H1 (cell line): ENCODE measurements at regions not wholly inside any gene's neighbourhood (a gene's known extent, or its start where the extent isn't known, plus 50 kb on each side); places are given as distances from the start of the nearest gene placed in this dataset.

ENCODE experiments used
- CTCF ChIA-PET: fragments of 300-600 bp; sonication (Branson Sonifier 250); formaldehyde crosslinking; loops from one replicate; lab custom pipeline; 2021; ENCODE audit not compliant: partially characterized antibody; lab: Charles Lee
- POLR2A ChIA-PET: fragments of 300-600 bp; sonication (Branson Sonifier 250); formaldehyde crosslinking; loops from one replicate; lab custom pipeline; 2021; ENCODE audit warnings: inconsistent platforms; ENCODE audit not compliant: partially characterized antibody; lab: Charles Lee
- DNase-seq, 2 experiments: peaks; one replicate each; pipeline versions ENCODE4 v3.0.0 to v3.0.0-alpha.2; 2010 to 2022; ENCODE audit warnings: low spot score in 2 of 2, low read depth in 1 of 2, mixed read lengths in 1 of 2
- FAIRE-seq: peaks from 2 replicates; lab custom pipeline; 2011; peaks lifted over from hg19 to GRCh38; lab: Jason Lieb, UNC
- H2AFZ ChIP-seq: 2 replicates; pipeline ENCODE4 v1.8.1; 2012; ENCODE audit warnings: low read length, inconsistent platforms
- H2AK5ac ChIP-seq: 2 replicates; pipeline ENCODE4 v1.6.1; 2013; ENCODE audit warnings: low read depth, low read length
- H2BK120ac ChIP-seq: replicated peaks from 2 replicates; pipeline ENCODE3; 2013; ENCODE audit warnings: low read depth, low read length, inconsistent platforms
- H2BK12ac ChIP-seq: 2 replicates; pipeline ENCODE4 v1.6.1; 2013; ENCODE audit warnings: low read depth, low read length
- H2BK15ac ChIP-seq: 2 replicates; pipeline ENCODE4 v1.6.1; 2013; ENCODE audit warnings: low read length
- H2BK20ac ChIP-seq: 2 replicates; pipeline ENCODE4 v1.6.1; 2013; ENCODE audit warnings: low read length
- H2BK5ac ChIP-seq: 2 replicates; pipeline ENCODE4 v1.6.1; 2013; ENCODE audit warnings: low read depth, low read length
- H3K14ac ChIP-seq: 2 replicates; pipeline ENCODE4 v1.6.1; 2013; ENCODE audit warnings: inconsistent platforms; ENCODE audit not compliant: insufficient read length
- H3K18ac ChIP-seq: 2 replicates; pipeline ENCODE4 v1.6.1; 2013; ENCODE audit warnings: low read length; ENCODE audit errors: extremely low read depth
- H3K23ac ChIP-seq: 2 replicates; pipeline ENCODE4 v1.6.1; 2013; ENCODE audit warnings: inconsistent platforms; ENCODE audit not compliant: insufficient read length
- H3K23me2 ChIP-seq: 2 replicates; pipeline ENCODE4 v1.6.1; 2013; ENCODE audit warnings: low read depth, low read length
- H3K27ac ChIP-seq: 2 replicates; pipeline ENCODE4 v1.6.1; 2011; ENCODE audit warnings: low read depth, low read length, inconsistent platforms
- H3K27me3 ChIP-seq, 4 experiments: replicated peaks in 1 of 4; 1 replicate in 1 of 4; 2 replicates in 3 of 4; pipeline versions ENCODE4 v1.6.1 to v1.8.1; 2011 to 2013; ENCODE audit warnings: low read length in 3 of 4, mild to moderate bottlenecking in 3 of 4, inconsistent platforms in 2 of 4, mixed read lengths in 2 of 4, moderate library complexity in 1 of 4; ENCODE audit not compliant: control insufficient read depth in 3 of 4, insufficient read depth in 3 of 4; ENCODE audit errors: extremely low read depth in 1 of 4
- H3K36me3 ChIP-seq, 4 experiments: 2 replicates each; pipeline versions ENCODE4 v1.6.1 to v1.8.1; 2011 to 2013; ENCODE audit warnings: mild to moderate bottlenecking in 4 of 4, low read length in 3 of 4, moderate library complexity in 2 of 4, control low read depth in 1 of 4, inconsistent platforms in 1 of 4; ENCODE audit not compliant: insufficient read depth in 4 of 4, control insufficient read depth in 2 of 4
- H3K4ac ChIP-seq: replicated peaks from 2 replicates; pipeline ENCODE3; 2013; ENCODE audit warnings: low read length, low read depth, mixed read lengths, inconsistent platforms; ENCODE audit not compliant: insufficient read length
- H3K4me1 ChIP-seq, 4 experiments: replicated peaks in 1 of 4; 1 replicate in 1 of 4; 2 replicates in 3 of 4; pipeline versions ENCODE4 v1.6.1 to v1.8.1; 2011 to 2013; ENCODE audit warnings: low read length in 3 of 4, inconsistent platforms in 2 of 4, mixed read lengths in 1 of 4; ENCODE audit not compliant: insufficient read depth in 4 of 4, control insufficient read depth in 3 of 4
- H3K4me2 ChIP-seq, 2 experiments: 2 replicates each; pipeline versions ENCODE4 v1.6.1 to v1.8.1; 2011 to 2013; ENCODE audit warnings: low read depth in 2 of 2, low read length in 2 of 2, control low read depth in 1 of 2, inconsistent platforms in 1 of 2, mild to moderate bottlenecking in 1 of 2; ENCODE audit not compliant: insufficient read depth in 1 of 2
- H3K4me3 ChIP-seq, 4 experiments: fragments of 200-600, 300-600 bp in 1 of 4; sonication (generic), shearing (Covaris generic), sonication (Bioruptor Twin) in 1 of 4; 2 replicates each; pipeline versions ENCODE4 v1.5.1 to v1.8.1; 2011 to 2016; ENCODE audit warnings: low read length in 4 of 4, low read depth in 3 of 4, control low read depth in 2 of 4, inconsistent platforms in 2 of 4, mild to moderate bottlenecking in 2 of 4, mixed read lengths in 1 of 4, moderate library complexity in 1 of 4; ENCODE audit not compliant: insufficient read depth in 2 of 4; ENCODE audit errors: extremely low read depth in 1 of 4
- H3K56ac ChIP-seq: replicated peaks from 2 replicates; pipeline ENCODE3; 2013; ENCODE audit warnings: low read depth, mild to moderate bottlenecking, mixed read lengths, low read length, inconsistent platforms; ENCODE audit not compliant: insufficient read length
- H3K79me1 ChIP-seq: 2 replicates; pipeline ENCODE4 v1.6.1; 2013; ENCODE audit warnings: low read depth, low read length, control low read depth
- H3K79me2 ChIP-seq, 2 experiments: 2 replicates each; pipeline versions ENCODE4 v1.6.1 to v1.8.1; 2012 to 2013; ENCODE audit warnings: low read length in 2 of 2, mild to moderate bottlenecking in 2 of 2, inconsistent platforms in 1 of 2; ENCODE audit not compliant: insufficient read depth in 2 of 2, control insufficient read depth in 1 of 2
- H3K9ac ChIP-seq, 4 experiments: replicated peaks in 1 of 4; 1 replicate in 1 of 4; 2 replicates in 3 of 4; pipeline versions ENCODE4 v1.6.1 to v1.8.1; 2011 to 2013; ENCODE audit warnings: low read depth in 3 of 4, low read length in 3 of 4, control low read depth in 2 of 4, mild to moderate bottlenecking in 2 of 4, moderate library complexity in 2 of 4, inconsistent platforms in 1 of 4; ENCODE audit errors: extremely low read depth in 1 of 4
- H3K9me3 ChIP-seq, 2 experiments: 2 replicates each; pipeline versions ENCODE4 v1.6.1 to v1.8.1; 2012 to 2013; ENCODE audit warnings: mild to moderate bottlenecking in 2 of 2, moderate library complexity in 2 of 2, control low read depth in 1 of 2, inconsistent platforms in 1 of 2, low read depth in 1 of 2, low read length in 1 of 2, mixed read lengths in 1 of 2; ENCODE audit not compliant: insufficient read depth in 2 of 2
- H4K20me1 ChIP-seq, 2 experiments: replicated peaks in 1 of 2; 2 replicates each; pipeline versions ENCODE3 to v1.8.1; 2011 to 2013; ENCODE audit warnings: inconsistent platforms in 2 of 2, low read length in 2 of 2, mild to moderate bottlenecking in 1 of 2; ENCODE audit not compliant: insufficient read depth in 2 of 2, control insufficient read depth in 1 of 2
- H4K5ac ChIP-seq: 2 replicates; pipeline ENCODE4 v1.6.1; 2013; ENCODE audit warnings: low read length, low read depth, mixed read lengths, inconsistent platforms; ENCODE audit not compliant: insufficient read length
- H4K8ac ChIP-seq: 2 replicates; pipeline ENCODE4 v1.8.0; 2013; ENCODE audit warnings: mild to moderate bottlenecking, moderate library complexity, low read length, inconsistent platforms; ENCODE audit not compliant: insufficient read depth; ENCODE audit errors: extremely low read depth
- H4K91ac ChIP-seq: replicated peaks from 2 replicates; pipeline ENCODE3; 2013; ENCODE audit warnings: low read length, mixed read lengths, inconsistent platforms; ENCODE audit not compliant: insufficient read length
- CBX8 ChIP-seq: fragments of 300-800, 300-1000 bp; sonication (generic); IDR thresholded peaks from 2 replicates; pipeline ENCODE4 v1.7.1; 2016; ENCODE audit warnings: low read depth, low read length, borderline replicate concordance
- CREB1 ChIP-seq: IDR thresholded peaks from 2 replicates; pipeline ENCODE4 v1.6.1; 2012; ENCODE audit warnings: inconsistent platforms
- WGBS, 2 experiments: shearing (Covaris generic) in 1 of 2; methylation state at CpG; one replicate each; pipeline versions ENCODE4 v1.1.6 to v1.1.7; 2013 to 2015; ENCODE audit warnings: low lambda C conversion rate in 2 of 2, mixed read lengths in 2 of 2, inconsistent platforms in 1 of 2, low coverage in 1 of 2, missing lambda C conversion rate in 1 of 2; ENCODE audit not compliant: insufficient replicate concordance in 2 of 2, insufficient coverage in 1 of 2, insufficient read length in 1 of 2; ENCODE audit errors: extremely low coverage in 1 of 2, missing lambda C conversion rate in 1 of 2; 5-methylcytosine and 5-hydroxymethylcytosine counted together
- TF ChIP-seq, protein P1 (sequence below), 3 experiments: IDR thresholded peaks; 1 replicate in 2 of 3; 2 replicates in 1 of 3; pipeline versions ENCODE4 v1.5.1 to v1.6.1; 2011; ENCODE audit warnings: low read length in 3 of 3, mild to moderate bottlenecking in 3 of 3, inconsistent platforms in 2 of 3, low read depth in 1 of 3, moderate library complexity in 1 of 3; ENCODE audit not compliant: insufficient read depth in 1 of 3; ENCODE audit errors: control extremely low read depth in 1 of 3
- TF ChIP-seq, protein P2 (sequence below): IDR thresholded peaks from 2 replicates; pipeline ENCODE4 v1.6.1; 2011; ENCODE audit warnings: low read depth, mild to moderate bottlenecking, low read length; ENCODE audit not compliant: insufficient read depth
- TF ChIP-seq, protein P3 (sequence below): IDR thresholded peaks from 2 replicates; pipeline ENCODE4 v1.6.1; 2012; ENCODE audit warnings: low read length, inconsistent platforms

DNA sequence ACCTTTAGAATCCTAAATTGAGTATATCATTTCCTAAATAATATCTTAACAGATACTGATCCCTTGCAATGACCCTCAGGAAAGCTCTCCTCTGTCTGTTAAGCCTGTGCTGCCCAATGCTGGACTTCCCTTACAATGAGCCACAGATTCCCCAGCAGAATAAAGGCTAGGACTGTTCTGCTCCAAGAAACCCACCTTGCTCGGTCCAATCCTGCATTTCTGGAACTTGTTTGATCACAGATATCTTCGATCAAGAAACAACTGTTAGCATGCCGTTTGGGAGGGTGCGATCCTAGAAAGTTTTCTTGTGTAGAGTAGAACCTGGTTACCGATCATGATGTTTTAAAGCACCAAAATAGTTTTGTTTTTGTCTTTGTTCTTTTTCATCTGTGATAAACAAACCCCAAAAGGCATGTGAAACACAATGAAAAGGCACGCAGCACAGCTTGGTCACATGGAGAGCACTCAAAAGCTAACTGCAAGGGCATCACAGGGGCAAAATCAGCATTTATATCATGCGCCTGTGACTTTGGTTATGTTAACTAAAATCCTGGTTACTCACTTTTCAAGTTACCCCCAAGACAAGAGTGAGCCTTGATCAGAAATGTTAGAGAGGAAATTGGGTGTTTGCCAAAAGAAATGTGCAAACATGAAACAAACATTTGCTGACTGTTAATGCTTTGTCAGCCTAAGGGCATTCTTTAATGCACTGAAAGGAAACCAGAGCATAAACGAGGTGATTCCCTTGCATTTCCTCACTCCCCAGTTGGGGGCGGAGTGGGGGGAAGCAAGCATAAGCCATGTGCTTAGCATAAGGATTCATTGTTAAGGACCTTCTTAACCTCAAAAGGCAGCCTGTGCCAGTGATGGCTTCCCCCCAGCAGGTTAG is 61.9 kb upstream of the ADAMTS16 start:
- no peak overlapping the region; the same call in 1 of the 2 replicates for H3K27ac ChIP-seq
- POLR2A ChIA-PET = interaction anchor here (1.0 to 1.7 kb wide), 2 partner anchors 27 to 62 kb away, joined by 3 to 5 read pairs; partner anchors contain the start of gene ADAMTS16
- TF ChIP-seq, protein P1, sequence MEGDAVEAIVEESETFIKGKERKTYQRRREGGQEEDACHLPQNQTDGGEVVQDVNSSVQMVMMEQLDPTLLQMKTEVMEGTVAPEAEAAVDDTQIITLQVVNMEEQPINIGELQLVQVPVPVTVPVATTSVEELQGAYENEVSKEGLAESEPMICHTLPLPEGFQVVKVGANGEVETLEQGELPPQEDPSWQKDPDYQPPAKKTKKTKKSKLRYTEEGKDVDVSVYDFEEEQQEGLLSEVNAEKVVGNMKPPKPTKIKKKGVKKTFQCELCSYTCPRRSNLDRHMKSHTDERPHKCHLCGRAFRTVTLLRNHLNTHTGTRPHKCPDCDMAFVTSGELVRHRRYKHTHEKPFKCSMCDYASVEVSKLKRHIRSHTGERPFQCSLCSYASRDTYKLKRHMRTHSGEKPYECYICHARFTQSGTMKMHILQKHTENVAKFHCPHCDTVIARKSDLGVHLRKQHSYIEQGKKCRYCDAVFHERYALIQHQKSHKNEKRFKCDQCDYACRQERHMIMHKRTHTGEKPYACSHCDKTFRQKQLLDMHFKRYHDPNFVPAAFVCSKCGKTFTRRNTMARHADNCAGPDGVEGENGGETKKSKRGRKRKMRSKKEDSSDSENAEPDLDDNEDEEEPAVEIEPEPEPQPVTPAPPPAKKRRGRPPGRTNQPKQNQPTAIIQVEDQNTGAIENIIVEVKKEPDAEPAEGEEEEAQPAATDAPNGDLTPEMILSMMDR (IDR thresholded peaks at IDR 0.05; ENCODE audit: control extremely low read depth in 1 of 3, insufficient read depth in 1 of 3, low read depth in 1 of 3, low read length in 3 of 3) = peak; percentile 9 to 42 (median 33); a peak in 2 of 4 replicates
- TF ChIP-seq, protein P2, sequence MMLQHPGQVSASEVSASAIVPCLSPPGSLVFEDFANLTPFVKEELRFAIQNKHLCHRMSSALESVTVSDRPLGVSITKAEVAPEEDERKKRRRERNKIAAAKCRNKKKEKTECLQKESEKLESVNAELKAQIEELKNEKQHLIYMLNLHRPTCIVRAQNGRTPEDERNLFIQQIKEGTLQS = no peak
- TF ChIP-seq CREB1 (0 out of 2 replicates have a peak, but pooled peaks have one; percentile 5), CBX8 (no peak)
- TF ChIP-seq, protein P3, sequence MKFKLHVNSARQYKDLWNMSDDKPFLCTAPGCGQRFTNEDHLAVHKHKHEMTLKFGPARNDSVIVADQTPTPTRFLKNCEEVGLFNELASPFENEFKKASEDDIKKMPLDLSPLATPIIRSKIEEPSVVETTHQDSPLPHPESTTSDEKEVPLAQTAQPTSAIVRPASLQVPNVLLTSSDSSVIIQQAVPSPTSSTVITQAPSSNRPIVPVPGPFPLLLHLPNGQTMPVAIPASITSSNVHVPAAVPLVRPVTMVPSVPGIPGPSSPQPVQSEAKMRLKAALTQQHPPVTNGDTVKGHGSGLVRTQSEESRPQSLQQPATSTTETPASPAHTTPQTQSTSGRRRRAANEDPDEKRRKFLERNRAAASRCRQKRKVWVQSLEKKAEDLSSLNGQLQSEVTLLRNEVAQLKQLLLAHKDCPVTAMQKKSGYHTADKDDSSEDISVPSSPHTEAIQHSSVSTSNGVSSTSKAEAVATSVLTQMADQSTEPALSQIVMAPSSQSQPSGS = no peak

More for the DNA sequence above, 61.9 kb upstream of the ADAMTS16 start:
- Histone ChIP-seq H4K8ac (no peak overlapping the region), H3K14ac (no peak overlapping the region), H3K4me1 (peaks cover 0 to 19% (median 11%) of the 10 kb centered on the region in 4 experiments; a peak in 5 of 7 replicates), H3K79me1 (no peaks in the 10 kb centered on the region), H4K91ac (peak overlapping the region; percentile 80), H2BK5ac (peak overlapping the region; percentile 91), H3K9ac (0 out of 7 replicates have a peak overlapping the region, but pooled peaks of 1 of the 4 experiments have one; percentile 28), H2BK15ac (no peak overlapping the region; the same call in 1 of the 2 replicates), H3K4me3 (peak overlapping the region in 1 of 4 experiments; percentile 15; a peak in 2 of 8 replicates), H2AFZ (no peak overlapping the region), H3K36me3 (no peaks in the 10 kb centered on the region), H4K5ac (peak overlapping the region; percentile 10), H3K56ac (no peak overlapping the region), H3K4ac (peak overlapping the region; percentile 76), H3K18ac (peak overlapping the region; percentile 52), H4K20me1 (no peaks in the 10 kb centered on the region), H3K23ac (no peak overlapping the region), H3K79me2 (no peaks in the 10 kb centered on the region), H2BK20ac (peak overlapping the region; percentile 35; the same call in 1 of the 2 replicates), H3K27me3 (peaks cover 0 to 3% (median 0%) of the 10 kb centered on the region in 4 experiments; a peak in 3 of 7 replicates), H2BK120ac (peak overlapping the region; percentile 25), H3K9me3 (no peaks in the 10 kb centered on the region), H2AK5ac (no peak overlapping the region; the same call in 1 of the 2 replicates), H3K4me2 (peak overlapping the region; percentile 45 to 56), H2BK12ac (peak overlapping the region; percentile 96), H3K23me2 (0 out of 2 replicates have a peak, but pooled peaks cover 3% of the 10 kb centered on the region)
- CTCF ChIA-PET = interaction anchor here (1.3 to 1.4 kb wide), 3 partner anchors 15 to 326 kb away, joined by 3 to 4 read pairs (median 4); no protein-coding TSS in a partner anchor
- DNase-seq (peak; percentile 34 to 63), FAIRE-seq (peak; percentile 95)
- 19% methylated on average over 9 of the region's 9 CpGs; no CpG with 5 or more reads in 1 of the 2 experiments for WGBS, 2 experiments
